Naive B cell (primary cell): ENCODE measurements at regions not wholly inside any gene's neighbourhood (a gene's known extent, or its start where the extent isn't known, plus 50 kb on each side); places are given as distances from the start of the nearest gene placed in this dataset.

Experiments
- ATAC-seq, 2 donors: fragments of 150-1000 bp; cut with Tn5 transposase; 2 replicates each; pipeline ENCODE4 v1.10.0; 2021; ENCODE audit warnings: low read depth in 2 of 2, mild to moderate bottlenecking in 2 of 2, moderate library complexity in 2 of 2
- DNase-seq: peaks from one replicate; pipeline ENCODE4 v3.0.0; 2022
- H3K27ac Mint-ChIP-seq, 6 donors: one replicate each; pipeline ENCODE4 v1.8.0; 2020 to 2022; ENCODE audit warnings: mild to moderate bottlenecking in 6 of 6, mixed read lengths in 6 of 6, moderate library complexity in 5 of 6, inconsistent platforms in 2 of 6
- H3K27me3 Mint-ChIP-seq, 3 donors: one replicate each; pipeline ENCODE4 v1.8.0; 2021 to 2022; ENCODE audit warnings: mixed read lengths in 3 of 3, mild to moderate bottlenecking in 1 of 3
- H3K36me3 Mint-ChIP-seq, 2 donors: one replicate each; pipeline ENCODE4 v1.8.0; 2020 to 2022; ENCODE audit warnings: mixed read lengths in 2 of 2, inconsistent platforms in 1 of 2, mild to moderate bottlenecking in 1 of 2
- H3K4me1 Mint-ChIP-seq, 3 donors: one replicate each; pipeline ENCODE4 v1.8.0; 2020 to 2022; ENCODE audit warnings: mixed read lengths in 3 of 3, inconsistent platforms in 1 of 3, mild to moderate bottlenecking in 1 of 3, moderate library complexity in 1 of 3
- H3K4me3 Mint-ChIP-seq, 8 donors: one replicate each; pipeline ENCODE4 v1.8.0; 2020 to 2022; ENCODE audit warnings: mild to moderate bottlenecking in 8 of 8, mixed read lengths in 8 of 8, moderate library complexity in 8 of 8, inconsistent platforms in 2 of 8
- H3K9me3 Mint-ChIP-seq, 7 donors: one replicate each; pipeline ENCODE4 v1.8.0; 2020 to 2022; ENCODE audit warnings: mixed read lengths in 7 of 7, mild to moderate bottlenecking in 5 of 7, inconsistent platforms in 2 of 7, moderate library complexity in 1 of 7

DNA sequence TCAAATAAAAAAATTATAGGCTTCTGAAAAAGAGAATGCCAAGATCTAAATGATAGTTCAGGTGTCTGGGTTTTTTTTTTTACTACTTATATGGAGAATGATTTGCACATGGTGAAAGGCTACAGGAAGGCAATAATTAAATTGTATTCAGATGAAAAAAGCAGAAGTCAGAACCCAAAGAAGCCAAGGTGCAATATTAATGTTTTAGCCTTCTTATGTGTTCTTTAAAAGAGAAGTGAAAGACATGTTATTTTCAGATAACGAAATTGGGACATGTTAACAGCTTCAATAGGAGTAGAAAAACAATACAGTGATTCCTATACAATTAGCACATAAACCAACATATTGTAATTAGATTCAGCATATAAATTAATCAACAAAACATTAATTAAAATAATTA lies 452.9 kb upstream of the PRMT6 start:
- DNase-seq = no peak
- H3K36me3 Mint-ChIP-seq = no peaks in the 10 kb centered on the region
- peaks cover 0 to 2% (median 2%) of the 10 kb centered on the region in 7 donors for H3K9me3 Mint-ChIP-seq
- no peaks in the 10 kb centered on the region for H3K27me3 Mint-ChIP-seq
- no peak overlapping the region for H3K4me3 Mint-ChIP-seq
- ATAC-seq = no peak
- H3K4me1 Mint-ChIP-seq = no peaks in the 10 kb centered on the region
- H3K27ac Mint-ChIP-seq = peak overlapping the region in 1 of 6 donors; percentile 20

DNA sequence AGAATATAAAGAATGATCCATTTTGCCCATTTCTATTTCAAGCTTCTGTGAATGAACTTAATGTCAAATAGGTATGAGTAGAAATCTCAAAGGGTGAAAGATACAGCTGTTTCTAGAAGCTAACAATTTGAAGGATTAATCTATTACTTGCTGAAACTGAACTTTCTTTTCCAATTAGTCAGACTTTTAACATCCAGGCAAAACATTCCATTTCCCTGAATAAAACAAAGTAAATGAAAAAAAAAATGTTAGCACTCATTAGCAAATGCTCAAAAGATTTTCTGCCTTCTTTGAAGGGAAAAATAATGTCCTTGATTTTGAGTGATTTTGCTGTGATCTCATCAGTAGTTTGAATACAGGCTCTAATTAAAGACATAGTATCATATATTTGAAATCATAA lies 447.6 kb upstream of the PRMT6 start:
- H3K27me3 Mint-ChIP-seq = no peaks in the 10 kb centered on the region
- no peak for DNase-seq
- H3K4me1 Mint-ChIP-seq = no peaks in the 10 kb centered on the region
- no peaks in the 10 kb centered on the region for H3K36me3 Mint-ChIP-seq
- no peak overlapping the region for H3K27ac Mint-ChIP-seq
- no peak for ATAC-seq
- peaks cover 0 to 6% (median 2%) of the 10 kb centered on the region in 7 donors for H3K9me3 Mint-ChIP-seq
- no peak overlapping the region for H3K4me3 Mint-ChIP-seq

DNA sequence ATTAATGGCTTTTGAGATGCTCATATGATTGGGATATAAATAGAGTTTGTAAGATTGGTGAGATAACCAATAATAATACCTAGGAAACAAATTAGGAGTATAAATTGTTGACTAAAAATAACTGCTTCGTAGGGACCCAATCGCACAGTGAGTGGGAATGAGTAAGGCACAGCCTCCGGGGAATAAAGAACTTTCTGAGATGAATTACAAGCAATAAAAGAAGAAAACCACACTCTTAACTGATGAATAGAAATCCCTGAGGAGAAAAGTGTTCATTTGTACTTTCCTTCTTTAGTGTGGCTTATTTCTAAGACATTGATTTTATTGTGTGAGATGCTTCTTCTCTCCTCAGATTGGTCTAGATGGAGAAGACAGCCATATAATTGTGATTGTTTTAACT lies 443.4 kb upstream of the PRMT6 start:
- Mint-ChIP-seq H3K27me3 (no peaks in the 10 kb centered on the region), H3K36me3 (no peaks in the 10 kb centered on the region), H3K27ac (no peak overlapping the region), H3K9me3 (peaks cover 0 to 6% (median 2%) of the 10 kb centered on the region in 7 donors), H3K4me1 (no peaks in the 10 kb centered on the region), H3K4me3 (no peak overlapping the region)
- no peak for DNase-seq
- ATAC-seq = no peak

DNA sequence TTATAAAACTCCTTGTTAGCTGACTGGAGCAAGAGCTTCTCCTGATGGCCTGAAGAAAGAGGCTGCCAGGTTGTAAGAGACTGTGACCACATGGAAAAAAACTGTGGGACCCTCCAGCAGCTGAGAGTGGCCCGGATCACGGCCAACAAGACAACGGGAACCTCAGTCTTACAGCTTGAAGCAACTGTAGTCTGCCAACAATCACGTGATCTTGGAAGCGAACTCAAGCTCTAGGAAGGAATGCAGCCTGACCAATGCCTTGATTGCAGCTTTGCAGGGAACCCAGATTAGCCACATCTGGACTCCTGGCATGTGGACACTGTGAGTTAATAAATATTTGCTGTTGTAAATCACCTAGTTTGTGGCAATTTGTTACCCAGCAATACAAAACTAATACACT lies 442.6 kb upstream of the PRMT6 start:
- Mint-ChIP-seq H3K9me3 (peaks cover 0 to 10% (median 0%) of the 10 kb centered on the region in 7 donors), H3K27ac (no peak overlapping the region), H3K4me1 (no peaks in the 10 kb centered on the region), H3K4me3 (no peak overlapping the region), H3K36me3 (no peaks in the 10 kb centered on the region), H3K27me3 (no peaks in the 10 kb centered on the region)
- ATAC-seq (no peak), DNase-seq (no peak)

DNA sequence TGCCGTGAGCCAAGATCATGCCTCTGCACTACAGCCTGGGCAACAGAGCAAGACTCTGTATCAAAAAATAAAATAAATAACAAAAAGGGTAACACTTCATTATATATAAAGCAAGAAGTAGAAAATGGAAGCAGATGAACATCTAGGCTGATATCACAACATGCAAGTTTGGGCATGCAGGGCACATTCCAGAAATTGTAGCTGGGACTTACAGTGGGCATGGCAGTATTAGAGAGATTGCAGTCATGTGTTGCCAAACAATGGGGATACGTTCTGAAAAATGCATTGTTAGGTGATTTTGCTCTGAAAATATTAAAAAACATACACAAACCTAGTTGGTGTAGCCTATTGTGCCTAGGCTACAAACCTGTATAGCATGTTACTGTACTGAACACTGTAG lies 441.0 kb upstream of the PRMT6 start:
- DNase-seq (no peak), ATAC-seq (no peak)
- no peaks in the 10 kb centered on the region for H3K27me3 Mint-ChIP-seq
- no peaks in the 10 kb centered on the region for H3K36me3 Mint-ChIP-seq
- H3K27ac Mint-ChIP-seq = no peak overlapping the region
- no peak overlapping the region for H3K4me3 Mint-ChIP-seq
- H3K4me1 Mint-ChIP-seq = no peaks in the 10 kb centered on the region
- H3K9me3 Mint-ChIP-seq = peaks cover 0 to 7% (median 0%) of the 10 kb centered on the region in 7 donors

DNA sequence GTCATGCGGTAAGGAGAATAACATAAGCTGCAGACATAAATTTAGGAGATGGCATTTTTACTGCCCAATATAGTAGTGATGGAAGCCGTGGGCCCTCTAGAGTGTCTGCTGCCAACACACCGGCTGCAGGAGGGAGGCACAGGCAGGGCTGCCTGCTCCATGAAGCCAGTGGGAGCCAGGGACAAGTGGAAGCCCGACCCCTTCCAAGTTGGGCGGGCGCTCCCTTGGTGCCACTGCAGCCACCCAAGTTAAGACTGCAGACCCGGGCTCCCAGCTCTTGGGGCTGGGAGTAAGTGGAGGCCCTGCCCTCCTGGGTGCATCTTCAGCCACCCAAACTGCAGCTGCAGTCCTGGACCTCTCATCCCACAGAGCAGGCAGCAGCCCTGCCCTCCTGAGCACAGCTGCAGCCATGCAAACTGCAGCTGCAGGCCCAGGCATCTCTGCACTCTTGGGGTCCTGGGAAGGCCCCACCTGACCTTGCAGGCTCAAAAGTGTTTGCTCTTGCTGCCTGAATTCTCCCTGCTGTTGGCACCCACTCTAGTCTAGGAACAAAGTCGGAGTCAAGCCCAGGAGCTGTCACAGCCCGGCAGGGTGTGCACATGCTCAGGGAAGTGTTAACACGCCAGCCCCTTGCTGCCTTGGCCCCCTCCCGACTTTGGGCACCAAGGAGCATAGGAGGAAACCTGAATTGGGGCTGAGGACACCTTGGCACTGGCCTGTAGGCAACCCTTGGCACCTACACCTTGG lies 437.2 kb upstream of the PRMT6 start:
- H3K27ac Mint-ChIP-seq = no peak overlapping the region
- peaks cover 2 to 7% (median 3%) of the 10 kb centered on the region in 7 donors for H3K9me3 Mint-ChIP-seq
- no peaks in the 10 kb centered on the region for H3K27me3 Mint-ChIP-seq
- ATAC-seq = no peak
- H3K4me1 Mint-ChIP-seq = no peaks in the 10 kb centered on the region
- H3K36me3 Mint-ChIP-seq = no peaks in the 10 kb centered on the region
- DNase-seq = no peak
- no peak overlapping the region for H3K4me3 Mint-ChIP-seq

DNA sequence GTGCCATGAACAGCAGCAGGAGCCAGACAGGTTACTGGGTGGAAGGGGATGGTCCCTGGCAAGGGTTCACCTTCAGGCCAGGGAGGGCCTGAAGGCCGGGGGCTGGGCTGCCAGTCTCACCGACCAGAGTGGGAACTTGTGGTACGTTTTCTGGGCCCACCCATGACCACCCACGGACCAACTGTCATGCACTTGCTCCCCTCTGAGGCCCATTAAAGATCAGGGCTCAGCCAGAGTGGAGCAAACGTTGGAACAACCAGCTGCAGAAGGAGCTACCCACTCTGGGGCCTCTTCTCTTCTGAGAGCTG lies 436.7 kb upstream of the PRMT6 start:
- no peak overlapping the region for H3K27ac Mint-ChIP-seq
- H3K27me3 Mint-ChIP-seq = no peaks in the 10 kb centered on the region
- peaks cover 2 to 7% (median 4%) of the 10 kb centered on the region in 7 donors for H3K9me3 Mint-ChIP-seq
- no peaks in the 10 kb centered on the region for H3K4me1 Mint-ChIP-seq
- H3K4me3 Mint-ChIP-seq = no peak overlapping the region
- DNase-seq (no peak), ATAC-seq (no peak)
- H3K36me3 Mint-ChIP-seq = no peaks in the 10 kb centered on the region

DNA sequence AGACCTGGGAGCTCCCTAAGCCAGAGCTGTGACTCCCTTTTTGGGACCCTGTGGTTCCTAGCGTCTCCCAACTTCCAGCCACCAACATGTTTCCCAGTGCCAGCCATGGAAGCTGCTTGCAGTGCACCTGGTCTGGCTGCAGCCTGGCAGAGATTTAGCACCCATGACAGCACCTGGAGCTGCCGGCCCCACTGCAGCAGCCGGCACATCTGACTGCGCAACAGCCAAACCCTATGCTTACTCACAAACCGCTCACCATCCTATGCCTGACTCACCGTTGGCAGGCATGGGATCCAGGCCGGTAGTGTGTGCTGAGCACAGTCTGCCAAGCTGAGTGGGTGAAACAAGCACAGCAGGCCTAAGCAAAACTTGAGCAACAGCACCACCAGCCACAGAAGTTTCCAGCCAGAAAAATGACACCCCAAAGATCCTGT lies 435.9 kb upstream of the PRMT6 start:
- H3K4me1 Mint-ChIP-seq = no peaks in the 10 kb centered on the region
- no peaks in the 10 kb centered on the region for H3K27me3 Mint-ChIP-seq
- H3K9me3 Mint-ChIP-seq = peaks cover 2 to 7% (median 4%) of the 10 kb centered on the region in 7 donors
- no peak overlapping the region for H3K4me3 Mint-ChIP-seq
- no peak for ATAC-seq
- no peak for DNase-seq
- no peak overlapping the region for H3K27ac Mint-ChIP-seq
- H3K36me3 Mint-ChIP-seq = no peaks in the 10 kb centered on the region

DNA sequence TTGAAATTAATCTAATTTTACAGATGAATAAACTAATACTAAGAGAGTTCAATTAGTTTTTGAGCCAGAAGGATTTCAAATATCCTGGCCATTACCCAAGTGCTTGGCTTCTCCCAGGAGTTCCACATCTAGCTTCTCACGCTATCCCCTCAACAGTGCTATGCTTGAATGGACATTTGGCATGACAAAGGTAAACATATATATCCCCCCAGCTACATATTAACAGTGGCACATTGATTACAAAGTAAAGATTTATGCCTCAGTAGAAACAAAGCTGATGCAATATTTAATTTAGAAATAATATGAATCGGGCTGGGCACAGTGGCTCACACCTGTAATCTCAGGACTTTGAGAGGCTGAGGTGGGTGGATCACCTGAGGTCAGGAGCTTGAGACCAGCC lies 434.6 kb upstream of the PRMT6 start:
- DNase-seq (no peak), ATAC-seq (no peak)
- peaks cover 2 to 13% (median 4%) of the 10 kb centered on the region in 7 donors for H3K9me3 Mint-ChIP-seq
- no peaks in the 10 kb centered on the region for H3K36me3 Mint-ChIP-seq
- H3K4me3 Mint-ChIP-seq = no peak overlapping the region
- no peaks in the 10 kb centered on the region for H3K27me3 Mint-ChIP-seq
- H3K27ac Mint-ChIP-seq = no peak overlapping the region
- no peaks in the 10 kb centered on the region for H3K4me1 Mint-ChIP-seq

DNA sequence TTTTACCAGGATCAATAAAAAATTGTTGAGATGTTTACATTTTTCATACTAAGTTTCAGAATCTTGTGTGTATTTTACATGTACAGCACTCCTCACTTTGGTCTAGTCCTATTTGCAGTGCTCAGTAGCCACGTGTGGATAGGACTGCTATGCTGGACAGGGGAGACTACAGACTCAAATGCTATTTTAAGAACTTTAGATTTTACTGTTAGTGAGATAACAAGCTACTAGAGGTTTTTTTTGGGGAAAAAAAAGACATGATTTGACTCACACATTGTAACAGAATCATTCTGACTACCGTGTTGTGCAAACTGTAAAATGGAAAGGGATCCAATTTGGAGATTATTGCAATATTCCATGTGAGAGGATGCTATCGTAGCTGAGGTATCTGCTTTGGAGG lies 418.9 kb upstream of the PRMT6 start:
- no peaks in the 10 kb centered on the region for H3K36me3 Mint-ChIP-seq
- no peak overlapping the region for H3K27ac Mint-ChIP-seq
- H3K9me3 Mint-ChIP-seq = peaks cover 0 to 4% (median 0%) of the 10 kb centered on the region in 7 donors
- ATAC-seq = no peak
- H3K27me3 Mint-ChIP-seq = no peaks in the 10 kb centered on the region
- H3K4me3 Mint-ChIP-seq = no peak overlapping the region
- DNase-seq = no peak
- H3K4me1 Mint-ChIP-seq = no peaks in the 10 kb centered on the region

DNA sequence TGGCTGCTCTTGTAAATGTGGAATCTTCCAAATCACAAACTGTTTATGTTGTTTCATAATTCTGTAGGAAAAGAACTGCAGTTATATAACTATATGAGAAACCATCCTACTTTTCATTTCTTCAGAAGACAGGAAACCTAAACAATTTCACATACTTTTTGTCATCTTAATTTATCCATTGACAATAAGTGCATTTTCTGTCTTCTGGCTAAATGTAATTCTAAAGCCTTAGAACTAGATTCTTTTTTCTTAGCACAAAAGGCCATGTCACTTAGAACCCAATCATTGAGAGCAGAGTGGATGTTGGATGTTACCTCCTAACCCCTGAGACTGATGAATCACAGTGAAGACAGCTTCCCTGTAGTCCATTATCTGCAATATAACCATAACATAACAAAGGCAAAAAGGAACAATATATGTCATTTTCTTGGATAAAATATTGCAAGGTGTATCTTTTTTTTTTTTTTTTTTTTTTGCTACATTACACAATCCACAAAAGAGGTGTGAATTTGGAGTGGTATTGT lies 410.2 kb upstream of the PRMT6 start:
- no peaks in the 10 kb centered on the region for H3K4me1 Mint-ChIP-seq
- H3K27me3 Mint-ChIP-seq = no peaks in the 10 kb centered on the region
- no peak overlapping the region for H3K4me3 Mint-ChIP-seq

DNA sequence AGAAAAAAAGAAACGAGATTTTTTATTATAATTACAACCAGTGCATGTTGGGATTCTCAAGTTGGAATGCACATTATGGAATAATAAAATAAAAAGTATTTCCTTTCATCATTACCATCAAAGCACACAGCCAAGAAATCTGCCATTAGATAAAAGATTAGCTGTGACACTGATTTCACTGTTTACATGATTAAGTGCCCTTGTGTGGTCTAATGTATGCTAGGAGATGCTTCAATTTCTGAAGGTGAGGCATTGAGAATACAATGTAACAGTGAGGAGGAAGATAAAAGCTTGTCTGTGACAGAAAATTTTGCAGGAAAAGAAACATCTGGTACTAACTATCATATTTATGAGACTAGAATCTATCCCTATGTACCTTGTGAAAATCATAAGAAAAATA lies 409.7 kb upstream of the PRMT6 start:
- H3K27me3 Mint-ChIP-seq = no peaks in the 10 kb centered on the region

More for the DNA sequence above, 410.2 kb upstream of the PRMT6 start:
- no peaks in the 10 kb centered on the region for H3K9me3 Mint-ChIP-seq
- H3K36me3 Mint-ChIP-seq = no peaks in the 10 kb centered on the region
- no peak overlapping the region for H3K27ac Mint-ChIP-seq
- ATAC-seq (no peak), DNase-seq (no peak)

DNA sequence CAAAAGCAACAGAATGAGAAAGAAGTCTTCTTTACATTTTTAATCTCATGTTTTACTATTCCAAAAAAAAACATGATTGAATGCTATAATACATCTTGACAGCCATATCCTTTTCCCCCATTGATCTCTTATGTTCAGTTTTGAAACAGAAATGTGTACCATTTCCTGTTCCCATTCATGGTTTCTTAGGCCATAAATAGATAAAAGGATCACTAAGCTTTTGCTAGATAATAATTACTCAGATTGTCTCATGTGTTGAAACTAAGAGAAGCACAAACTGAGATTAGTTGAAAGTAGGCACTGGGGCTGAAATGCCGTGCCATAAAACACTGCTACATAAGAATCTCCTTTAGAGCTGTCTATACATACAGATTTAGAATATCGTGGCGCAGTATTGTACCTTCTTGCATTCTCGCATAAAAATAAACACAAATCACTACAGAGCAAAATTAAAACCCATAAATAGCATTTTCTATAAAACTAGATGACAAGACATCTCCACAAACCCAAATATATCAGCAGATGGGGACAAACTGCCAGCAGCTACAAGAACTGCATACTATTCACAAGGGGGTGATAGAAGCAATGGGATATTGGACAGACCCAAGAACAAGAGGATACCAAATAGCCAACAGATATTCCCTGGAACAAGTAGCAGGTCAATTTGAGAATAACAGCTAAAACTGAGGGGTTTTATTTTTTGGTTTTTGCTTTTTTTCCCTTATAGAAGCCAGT lies 405.3 kb upstream of the PRMT6 start:
- no peaks in the 10 kb centered on the region for H3K4me1 Mint-ChIP-seq
- no peaks in the 10 kb centered on the region for H3K27me3 Mint-ChIP-seq
- DNase-seq = no peak
- H3K4me3 Mint-ChIP-seq = no peak overlapping the region
- peaks cover 0 to 7% (median 2%) of the 10 kb centered on the region in 7 donors for H3K9me3 Mint-ChIP-seq
- no peak overlapping the region for H3K27ac Mint-ChIP-seq
- H3K36me3 Mint-ChIP-seq = no peaks in the 10 kb centered on the region
- no peak for ATAC-seq

More for the DNA sequence above, 409.7 kb upstream of the PRMT6 start:
- ATAC-seq = no peak
- no peaks in the 10 kb centered on the region for H3K36me3 Mint-ChIP-seq
- no peak for DNase-seq
- no peak overlapping the region for H3K27ac Mint-ChIP-seq
- no peak overlapping the region for H3K4me3 Mint-ChIP-seq
- peaks cover 0 to 2% (median 0%) of the 10 kb centered on the region in 7 donors for H3K9me3 Mint-ChIP-seq
- no peaks in the 10 kb centered on the region for H3K4me1 Mint-ChIP-seq
